DOHH2 (cell line): ENCODE measurements at regions not wholly inside any gene's neighbourhood (a gene's known extent, or its start where the extent isn't known, plus 50 kb on each side); places are given as distances from the start of the nearest gene placed in this dataset.

Source experiments
- H3F3A ChIP-seq: fragments of 200-600 bp; sonication (generic), shearing (Covaris generic); 2 replicates; pipeline ENCODE4 v1.6.0; 2016; ENCODE audit warnings: antibody characterized with exemption, mild to moderate bottlenecking; ENCODE audit not compliant: control insufficient read depth, insufficient read depth
- H3K27ac ChIP-seq: fragments of 200-600 bp; sonication (generic); 2 replicates; pipeline ENCODE4 v1.5.1; 2014; ENCODE audit warnings: low read depth, mild to moderate bottlenecking, low read length, moderate library complexity
- H3K27me3 ChIP-seq: fragments of 200-600 bp; sonication (generic); 2 replicates; pipeline ENCODE4 v1.6.1; 2014; ENCODE audit warnings: mild to moderate bottlenecking, low read length, mixed read lengths; ENCODE audit not compliant: control insufficient read depth
- H3K36me3 ChIP-seq: fragments of 200-600 bp; sonication (generic); 2 replicates; pipeline ENCODE4 v1.6.1; 2014; ENCODE audit warnings: mild to moderate bottlenecking, low read length, moderate library complexity, mixed read lengths; ENCODE audit not compliant: control insufficient read depth
- H3K4me1 ChIP-seq: fragments of 200-600 bp; sonication (generic); 2 replicates; pipeline ENCODE4 v1.6.1; 2014; ENCODE audit warnings: mild to moderate bottlenecking, low read length, mixed read lengths; ENCODE audit not compliant: control insufficient read depth
- H3K4me2 ChIP-seq: fragments of 200-600 bp; sonication (generic); 2 replicates; pipeline ENCODE4 v1.6.0; 2014; ENCODE audit warnings: mild to moderate bottlenecking, low read length, moderate library complexity
- H3K4me3 ChIP-seq: fragments of 200-600 bp; sonication (generic); 2 replicates; pipeline ENCODE4 v1.5.1; 2014; ENCODE audit warnings: mild to moderate bottlenecking, low read length, mixed read lengths
- H3K79me2 ChIP-seq: fragments of 200-600 bp; sonication (generic); 2 replicates; pipeline ENCODE4 v1.6.1; 2014; ENCODE audit warnings: mild to moderate bottlenecking, low read length, mixed read lengths; ENCODE audit not compliant: control insufficient read depth
- H3K9me2 ChIP-seq: fragments of 200-600 bp; sonication (generic); replicated peaks from 2 replicates; pipeline ENCODE4 v1.6.1; 2014; ENCODE audit warnings: mild to moderate bottlenecking, low read length, mixed read lengths; ENCODE audit not compliant: control insufficient read depth
- H3K9me3 ChIP-seq: fragments of 200-600 bp; sonication (generic); 2 replicates; pipeline ENCODE4 v1.6.1; 2014; ENCODE audit warnings: antibody characterized with exemption, low read length, mixed read lengths; ENCODE audit not compliant: control insufficient read depth, insufficient read depth
- H4K20me1 ChIP-seq: fragments of 200-600 bp; sonication (generic); 2 replicates; pipeline ENCODE4 v1.6.0; 2014; ENCODE audit warnings: low read depth, mild to moderate bottlenecking, antibody characterized with exemption, low read length, moderate library complexity; ENCODE audit not compliant: control insufficient read depth, insufficient read depth
- EZH2phosphoT487 ChIP-seq: fragments of 200-600 bp; sonication (generic); IDR thresholded peaks from 2 replicates; pipeline ENCODE4 v1.6.1; 2017; ENCODE audit warnings: borderline replicate concordance, mild to moderate bottlenecking, antibody characterized with exemption, low read length, moderate library complexity, mixed read lengths
- TF ChIP-seq, protein P1 (sequence below): fragments of 200-600 bp; sonication (generic); IDR thresholded peaks from one replicate; pipeline ENCODE4 v1.5.1; 2014; ENCODE audit warnings: antibody characterized with exemption, mild to moderate bottlenecking, low read depth, low read length; ENCODE audit not compliant: poor library complexity, severe bottlenecking

DNA sequence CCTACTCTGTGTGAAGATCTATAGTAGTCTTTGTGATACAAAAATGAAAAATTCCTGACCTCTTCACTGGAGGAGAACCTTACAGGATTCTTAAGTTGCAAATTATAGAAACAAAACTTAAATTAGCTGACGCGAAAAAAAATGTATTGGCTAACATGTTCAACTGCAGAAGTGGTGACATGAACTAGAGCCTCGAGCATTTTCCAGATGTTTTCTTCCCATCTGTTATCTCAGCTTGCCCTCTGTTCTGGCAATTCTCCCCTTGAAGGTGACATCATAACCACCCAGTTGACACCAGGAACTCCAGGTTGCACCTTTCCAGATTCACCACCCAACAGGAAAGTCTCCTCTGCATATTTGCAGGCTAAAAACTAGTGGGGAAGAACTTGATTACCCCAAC, 222.4 kb downstream of the KDR start:
- no peak overlapping the region for H3K4me3 ChIP-seq
- no peak for TF ChIP-seq EZH2phosphoT487
- TF ChIP-seq, protein P1, sequence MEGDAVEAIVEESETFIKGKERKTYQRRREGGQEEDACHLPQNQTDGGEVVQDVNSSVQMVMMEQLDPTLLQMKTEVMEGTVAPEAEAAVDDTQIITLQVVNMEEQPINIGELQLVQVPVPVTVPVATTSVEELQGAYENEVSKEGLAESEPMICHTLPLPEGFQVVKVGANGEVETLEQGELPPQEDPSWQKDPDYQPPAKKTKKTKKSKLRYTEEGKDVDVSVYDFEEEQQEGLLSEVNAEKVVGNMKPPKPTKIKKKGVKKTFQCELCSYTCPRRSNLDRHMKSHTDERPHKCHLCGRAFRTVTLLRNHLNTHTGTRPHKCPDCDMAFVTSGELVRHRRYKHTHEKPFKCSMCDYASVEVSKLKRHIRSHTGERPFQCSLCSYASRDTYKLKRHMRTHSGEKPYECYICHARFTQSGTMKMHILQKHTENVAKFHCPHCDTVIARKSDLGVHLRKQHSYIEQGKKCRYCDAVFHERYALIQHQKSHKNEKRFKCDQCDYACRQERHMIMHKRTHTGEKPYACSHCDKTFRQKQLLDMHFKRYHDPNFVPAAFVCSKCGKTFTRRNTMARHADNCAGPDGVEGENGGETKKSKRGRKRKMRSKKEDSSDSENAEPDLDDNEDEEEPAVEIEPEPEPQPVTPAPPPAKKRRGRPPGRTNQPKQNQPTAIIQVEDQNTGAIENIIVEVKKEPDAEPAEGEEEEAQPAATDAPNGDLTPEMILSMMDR: no peak
- H3K9me3 ChIP-seq: no peaks in the 10 kb centered on the region
- no peaks in the 10 kb centered on the region for H3F3A ChIP-seq
- no peaks in the 10 kb centered on the region for H3K4me1 ChIP-seq
- H3K27ac ChIP-seq: no peak overlapping the region
- H3K9me2 ChIP-seq: no peaks in the 10 kb centered on the region
- H3K27me3 ChIP-seq: no peaks in the 10 kb centered on the region; the same call in 1 of the 2 replicates
- H3K79me2 ChIP-seq: no peaks in the 10 kb centered on the region
- no peaks in the 10 kb centered on the region for H3K36me3 ChIP-seq
- H4K20me1 ChIP-seq: no peaks in the 10 kb centered on the region
- H3K4me2 ChIP-seq: no peak overlapping the region

DNA sequence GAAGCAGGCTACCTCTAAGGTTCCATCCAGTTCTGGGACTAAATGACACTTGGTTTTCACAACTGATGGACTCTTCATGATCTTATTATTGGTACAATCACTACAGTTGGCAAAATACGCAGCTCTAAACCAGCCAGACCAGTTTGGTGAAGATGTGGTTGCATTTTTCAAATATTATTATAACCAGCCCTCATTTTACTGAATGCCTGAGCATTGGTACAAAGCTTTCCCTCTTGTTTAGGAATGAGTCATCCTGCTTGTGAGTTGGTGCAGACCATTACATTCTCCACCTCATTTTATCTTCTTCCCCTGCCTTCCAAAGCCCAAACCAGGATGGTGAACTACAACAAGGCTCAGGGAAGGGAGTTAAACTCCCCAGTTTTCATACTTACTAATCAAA, 223.1 kb downstream of the KDR start:
- no peaks in the 10 kb centered on the region for H3K36me3 ChIP-seq
- H3K4me3 ChIP-seq: no peak overlapping the region
- H3K27ac ChIP-seq: no peak overlapping the region
- H3F3A ChIP-seq: no peaks in the 10 kb centered on the region
- H3K79me2 ChIP-seq: no peaks in the 10 kb centered on the region
- H3K27me3 ChIP-seq: no peaks in the 10 kb centered on the region; the same call in 1 of the 2 replicates
- no peak for TF ChIP-seq EZH2phosphoT487
- TF ChIP-seq, protein P1: no peak
- H3K9me2 ChIP-seq: no peaks in the 10 kb centered on the region
- no peaks in the 10 kb centered on the region for H3K9me3 ChIP-seq
- no peak overlapping the region for H3K4me2 ChIP-seq
- H4K20me1 ChIP-seq: no peaks in the 10 kb centered on the region
- no peaks in the 10 kb centered on the region for H3K4me1 ChIP-seq

DNA sequence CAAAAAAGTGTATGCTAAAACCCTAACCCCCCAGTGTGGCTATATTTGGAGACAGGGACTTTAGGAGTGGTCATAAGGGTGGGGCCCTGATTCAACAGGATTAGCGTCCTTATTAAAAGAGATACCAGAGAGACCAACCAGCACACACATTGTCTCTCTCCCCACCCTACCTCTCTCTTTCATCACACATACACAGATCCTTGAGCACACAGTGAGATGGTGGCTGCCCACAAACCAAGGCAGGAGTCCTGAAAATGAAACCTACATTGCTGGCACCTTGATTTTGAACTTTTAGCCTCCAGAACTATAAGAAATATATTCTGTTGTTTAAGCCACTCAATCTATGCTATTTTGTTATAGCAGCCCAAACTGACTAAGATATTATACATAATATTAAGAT, 224.2 kb downstream of the KDR start:
- Histone ChIP-seq H4K20me1 (no peaks in the 10 kb centered on the region), H3K27ac (no peak overlapping the region), H3K79me2 (no peaks in the 10 kb centered on the region), H3K4me3 (no peak overlapping the region), H3K9me2 (no peaks in the 10 kb centered on the region), H3K36me3 (no peaks in the 10 kb centered on the region), H3K9me3 (no peaks in the 10 kb centered on the region), H3K4me2 (no peak overlapping the region), H3F3A (no peaks in the 10 kb centered on the region), H3K27me3 (no peaks in the 10 kb centered on the region; the same call in 1 of the 2 replicates), H3K4me1 (no peaks in the 10 kb centered on the region)
- TF ChIP-seq, protein P1: no peak
- TF ChIP-seq EZH2phosphoT487: no peak
